Activated T-helper 2 cell treated with anti-CD3 and anti-CD28 coated beads, Interferon-gamma antibody, Interleukin-2, Interleukin-4, amounts not matched to agents 10 μg/mL and 5 μg/mL and 100 μg/mL, durations not matched to agents 14 hours and 24 hours and 36 hours (primary cell): ENCODE measurements at regions not wholly inside any gene's neighbourhood (a gene's known extent, or its start where the extent isn't known, plus 50 kb on each side); places are given as distances from the start of the nearest gene placed in this dataset.
"Not testable (repeated sequence)": the region's sequence is repeated elsewhere in the genome, so short reads cannot be mapped to it uniquely, and the experiment has no call there.

Source experiments
- DNase-seq: peaks from one replicate; pipeline ENCODE4 v3.0.0; 2021; ENCODE audit warnings: low spot score
- H3K27ac Mint-ChIP-seq: one replicate; pipeline ENCODE4 v1.8.0; 2021; ENCODE audit warnings: mixed read lengths
- H3K27me3 Mint-ChIP-seq: one replicate; pipeline ENCODE4 v1.8.0; 2021; ENCODE audit warnings: low read depth, mixed read lengths
- H3K36me3 Mint-ChIP-seq: one replicate; pipeline ENCODE4 v1.8.0; 2021; ENCODE audit warnings: low read depth, mixed read lengths
- H3K4me1 Mint-ChIP-seq: one replicate; pipeline ENCODE4 v1.8.0; 2021; ENCODE audit warnings: low read depth, mixed read lengths
- H3K4me3 Mint-ChIP-seq: one replicate; pipeline ENCODE4 v1.8.0; 2021; ENCODE audit warnings: low read depth, mild to moderate bottlenecking, moderate library complexity, mixed read lengths
- H3K9me3 Mint-ChIP-seq: one replicate; pipeline ENCODE4 v1.8.0; 2021; ENCODE audit warnings: mixed read lengths
- intact Hi-C: fragments of 100-400 bp; cut with micrococcal nuclease; formaldehyde crosslinking; loops from one replicate; pipeline ENCODE4 v1.15.1; 2023

GRCh38 chr2:16753025-16753424 is 87.4 kb upstream of the CYRIA start:
- not testable (repeated sequence) for H3K4me1 Mint-ChIP-seq, H3K9me3 Mint-ChIP-seq, DNase-seq, H3K27me3 Mint-ChIP-seq, H3K27ac Mint-ChIP-seq, H3K4me3 Mint-ChIP-seq, H3K36me3 Mint-ChIP-seq
- intact Hi-C loops: loop anchor here (10.0 kb wide), 1 partner anchor 818 kb away; no protein-coding TSS in a partner anchor

GRCh38 chr2:16750925-16751214 is 85.2 kb upstream of the CYRIA start:
- H3K4me1 Mint-ChIP-seq: peaks cover 22% of the 10 kb centered on the region

GRCh38 chr2:16750175-16750924 is 84.7 kb upstream of the CYRIA start:
- peaks cover 28% of the 10 kb centered on the region for H3K4me1 Mint-ChIP-seq
- no peak for DNase-seq

More at GRCh38 chr2:16750925-16751214, 85.2 kb upstream of the CYRIA start:
- not testable (repeated sequence) for H3K36me3 Mint-ChIP-seq, H3K4me3 Mint-ChIP-seq, H3K9me3 Mint-ChIP-seq, H3K27me3 Mint-ChIP-seq, DNase-seq, H3K27ac Mint-ChIP-seq
- intact Hi-C loops: loop anchor here (10.0 kb wide), 1 partner anchor 816 kb away; no protein-coding TSS in a partner anchor

GRCh38 chr2:16748511-16749266 is 83.1 kb upstream of the CYRIA start:
- peaks cover 31% of the 10 kb centered on the region for H3K4me1 Mint-ChIP-seq
- intact Hi-C loops: loop anchor here (5.0 kb wide), 1 partner anchor 81 kb away; the partner anchor contains the start of gene CYRIA
- not testable (repeated sequence) for DNase-seq

More at GRCh38 chr2:16750175-16750924, 84.7 kb upstream of the CYRIA start:
- H3K27me3 Mint-ChIP-seq: peaks cover 3% of the 10 kb centered on the region
- H3K36me3 Mint-ChIP-seq: no peaks in the 10 kb centered on the region
- intact Hi-C loops: loop anchor here (10.0 kb wide), 1 partner anchor 816 kb away; no protein-coding TSS in a partner anchor
- H3K27ac Mint-ChIP-seq: no peak overlapping the region
- H3K9me3 Mint-ChIP-seq: peaks cover 3% of the 10 kb centered on the region
- no peak overlapping the region for H3K4me3 Mint-ChIP-seq

GRCh38 chr2:16747689-16748088 is 82.1 kb upstream of the CYRIA start:
- Mint-ChIP-seq H3K9me3 (peaks cover 3% of the 10 kb centered on the region), H3K4me1 (peaks cover 31% of the 10 kb centered on the region), H3K4me3 (peak overlapping the region; percentile 5), H3K36me3 (no peaks in the 10 kb centered on the region), H3K27ac (peak overlapping the region; percentile 63), H3K27me3 (peaks cover 2% of the 10 kb centered on the region)
- no peak for DNase-seq
- intact Hi-C loops: loop anchor here (1.0 to 5.0 kb wide), 4 partner anchors 18 to 80 kb away; partner anchors contain the start of gene CYRIA

More at GRCh38 chr2:16748511-16749266, 83.1 kb upstream of the CYRIA start:
- H3K4me3 Mint-ChIP-seq, H3K9me3 Mint-ChIP-seq, H3K36me3 Mint-ChIP-seq, H3K27me3 Mint-ChIP-seq, H3K27ac Mint-ChIP-seq: not testable (repeated sequence)

GRCh38 chr2:16747257-16747656 is 81.6 kb upstream of the CYRIA start:
- Mint-ChIP-seq H3K27me3 (peaks cover 1% of the 10 kb centered on the region), H3K27ac (peak overlapping the region; percentile 63), H3K9me3 (peaks cover 3% of the 10 kb centered on the region), H3K36me3 (no peaks in the 10 kb centered on the region), H3K4me3 (peak overlapping the region; percentile 5), H3K4me1 (peaks cover 31% of the 10 kb centered on the region)
- intact Hi-C loops: loop anchor here (1.0 to 5.0 kb wide), 4 partner anchors 18 to 80 kb away; partner anchors contain the start of gene CYRIA
- no peak for DNase-seq

- H3K9me3 Mint-ChIP-seq: peaks cover 3% of the 10 kb centered on the region
- intact Hi-C loops: loop anchor here (1.0 to 5.0 kb wide), 4 partner anchors 18 to 80 kb away; partner anchors contain the start of gene CYRIA
- peak overlapping the region; percentile 4 for H3K4me3 Mint-ChIP-seq
- peaks cover 31% of the 10 kb centered on the region for H3K4me1 Mint-ChIP-seq
- H3K27me3 Mint-ChIP-seq: peaks cover 1% of the 10 kb centered on the region
- H3K36me3 Mint-ChIP-seq: no peaks in the 10 kb centered on the region
- no peak for DNase-seq
- peak overlapping the region; percentile 63 for H3K27ac Mint-ChIP-seq
Measured at GRCh38 chr2:16746833-16747232, 81.2 kb upstream of the CYRIA start.

GRCh38 chr2:16746329-16746728 is 80.7 kb upstream of the CYRIA start:
- peaks cover 1% of the 10 kb centered on the region for H3K27me3 Mint-ChIP-seq
- no peak overlapping the region for H3K4me3 Mint-ChIP-seq
- H3K4me1 Mint-ChIP-seq: peaks cover 31% of the 10 kb centered on the region
- no peaks in the 10 kb centered on the region for H3K36me3 Mint-ChIP-seq
- H3K9me3 Mint-ChIP-seq: peaks cover 3% of the 10 kb centered on the region
- intact Hi-C loops: loop anchor here (2.0 to 5.0 kb wide), 2 partner anchors 40 to 79 kb away; partner anchors contain the start of gene CYRIA
- no peak for DNase-seq
- H3K27ac Mint-ChIP-seq: peak overlapping the region; percentile 44

- H3K4me3 Mint-ChIP-seq: no peak overlapping the region
- H3K36me3 Mint-ChIP-seq: no peaks in the 10 kb centered on the region
- H3K4me1 Mint-ChIP-seq: peaks cover 31% of the 10 kb centered on the region
- H3K9me3 Mint-ChIP-seq: peaks cover 3% of the 10 kb centered on the region
- no peak for DNase-seq
- no peak overlapping the region for H3K27ac Mint-ChIP-seq
- intact Hi-C loops: loop anchor here (5.0 kb wide), 1 partner anchor 78 kb away; the partner anchor contains the start of gene CYRIA
- H3K27me3 Mint-ChIP-seq: peaks cover 1% of the 10 kb centered on the region
Measured at GRCh38 chr2:16745466-16745865, 79.8 kb upstream of the CYRIA start.

- no peak for DNase-seq
- Mint-ChIP-seq H3K27ac (no peak overlapping the region), H3K36me3 (no peaks in the 10 kb centered on the region), H3K4me3 (no peak overlapping the region), H3K9me3 (peaks cover 3% of the 10 kb centered on the region), H3K4me1 (peaks cover 31% of the 10 kb centered on the region), H3K27me3 (peaks cover 3% of the 10 kb centered on the region)
- intact Hi-C loops: no loop called here
Measured at GRCh38 chr2:16744521-16744920, 78.9 kb upstream of the CYRIA start.

- Mint-ChIP-seq H3K27me3 (peaks cover 6% of the 10 kb centered on the region), H3K4me3 (no peak overlapping the region), H3K27ac (no peak overlapping the region), H3K9me3 (peaks cover 3% of the 10 kb centered on the region), H3K36me3 (no peaks in the 10 kb centered on the region), H3K4me1 (peaks cover 19% of the 10 kb centered on the region)
- intact Hi-C loops: no loop called here
- DNase-seq: no peak
Measured at GRCh38 chr2:16742026-16742425, 76.4 kb upstream of the CYRIA start.

GRCh38 chr2:16741498-16741897 is 75.9 kb upstream of the CYRIA start:
- no peak overlapping the region for H3K4me3 Mint-ChIP-seq
- intact Hi-C loops: no loop called here
- DNase-seq: no peak
- peaks cover under 1% of the 10 kb centered on the region for H3K9me3 Mint-ChIP-seq
- H3K4me1 Mint-ChIP-seq: peaks cover 14% of the 10 kb centered on the region
- no peak overlapping the region for H3K27ac Mint-ChIP-seq
- no peaks in the 10 kb centered on the region for H3K36me3 Mint-ChIP-seq
- peaks cover 6% of the 10 kb centered on the region for H3K27me3 Mint-ChIP-seq
